Neural crest cell (in vitro differentiated cells): ENCODE measurements at regions not wholly inside any gene's neighbourhood (a gene's known extent, or its start where the extent isn't known, plus 50 kb on each side); places are given as distances from the start of the nearest gene placed in this dataset.

ENCODE experiments used
- DNase-seq: peaks from one replicate; pipeline ENCODE4 v3.0.0; 2021; ENCODE audit warnings: low read depth, mixed read lengths, low spot score
- H3K27ac Mint-ChIP-seq: one replicate; pipeline ENCODE4 v1.8.0; 2021; ENCODE audit warnings: mild to moderate bottlenecking, mixed read lengths; ENCODE audit not compliant: unreplicated experiment
- H3K27me3 Mint-ChIP-seq: 2 replicates; pipeline ENCODE4 v1.8.0; 2021; ENCODE audit warnings: low read depth, mild to moderate bottlenecking, mixed read lengths
- H3K36me3 Mint-ChIP-seq: 2 replicates; pipeline ENCODE4 v1.8.0; 2021; ENCODE audit warnings: low read depth, mild to moderate bottlenecking, mixed read lengths
- H3K4me1 Mint-ChIP-seq: 2 replicates; pipeline ENCODE4 v1.8.0; 2021; ENCODE audit warnings: mixed read lengths
- H3K4me3 Mint-ChIP-seq: one replicate; pipeline ENCODE4 v1.8.0; 2021; ENCODE audit warnings: mild to moderate bottlenecking, mixed read lengths
- H3K9me3 Mint-ChIP-seq: 2 replicates; pipeline ENCODE4 v1.8.0; 2021; ENCODE audit warnings: mixed read lengths
- CTCF ChIP-seq: fragments of 200-600 bp; sonication (generic); conservative IDR thresholded peaks from 2 replicates; pipeline ENCODE4 v1.5.0; 2021; ENCODE audit warnings: antibody characterized with exemption, mild to moderate bottlenecking

GRCh38 chr18:28781616-28782362 is 604.9 kb upstream of the CDH2 start:
- no peak for TF ChIP-seq CTCF
- no peak for DNase-seq
- Mint-ChIP-seq H3K4me1 (peaks cover 6% of the 10 kb centered on the region), H3K27me3 (no peaks in the 10 kb centered on the region), H3K36me3 (no peaks in the 10 kb centered on the region), H3K4me3 (no peak overlapping the region), H3K9me3 (peaks cover 2% of the 10 kb centered on the region), H3K27ac (peak overlapping the region; percentile 4)

- H3K4me1 Mint-ChIP-seq: peaks cover 6% of the 10 kb centered on the region
- no peak for DNase-seq
- H3K9me3 Mint-ChIP-seq: peaks cover 6% of the 10 kb centered on the region
- no peaks in the 10 kb centered on the region for H3K27me3 Mint-ChIP-seq
- no peak for TF ChIP-seq CTCF
- no peaks in the 10 kb centered on the region for H3K36me3 Mint-ChIP-seq
- H3K4me3 Mint-ChIP-seq: no peak overlapping the region
- no peak overlapping the region for H3K27ac Mint-ChIP-seq
Measured at GRCh38 chr18:28778706-28779105, 601.8 kb upstream of the CDH2 start.

GRCh38 chr18:28777756-28778155 is 600.8 kb upstream of the CDH2 start:
- no peak for TF ChIP-seq CTCF
- H3K27ac Mint-ChIP-seq: no peak overlapping the region
- H3K4me3 Mint-ChIP-seq: no peak overlapping the region
- H3K4me1 Mint-ChIP-seq: peaks cover 6% of the 10 kb centered on the region
- H3K9me3 Mint-ChIP-seq: peaks cover 6% of the 10 kb centered on the region
- no peaks in the 10 kb centered on the region for H3K27me3 Mint-ChIP-seq
- no peak for DNase-seq
- no peaks in the 10 kb centered on the region for H3K36me3 Mint-ChIP-seq

GRCh38 chr18:28771849-28772248 is 594.9 kb upstream of the CDH2 start:
- DNase-seq: no peak
- no peaks in the 10 kb centered on the region for H3K27me3 Mint-ChIP-seq
- H3K4me3 Mint-ChIP-seq: no peak overlapping the region
- H3K4me1 Mint-ChIP-seq: no peaks in the 10 kb centered on the region
- H3K27ac Mint-ChIP-seq: no peak overlapping the region
- H3K9me3 Mint-ChIP-seq: peaks cover 3% of the 10 kb centered on the region
- no peaks in the 10 kb centered on the region for H3K36me3 Mint-ChIP-seq
- no peak for TF ChIP-seq CTCF

GRCh38 chr18:28768791-28769768 is 592.1 kb upstream of the CDH2 start:
- H3K36me3 Mint-ChIP-seq: no peaks in the 10 kb centered on the region
- no peak overlapping the region for H3K4me3 Mint-ChIP-seq
- no peaks in the 10 kb centered on the region for H3K9me3 Mint-ChIP-seq
- no peak for DNase-seq
- no peak overlapping the region for H3K27ac Mint-ChIP-seq
- H3K27me3 Mint-ChIP-seq: no peaks in the 10 kb centered on the region
- peaks cover 4% of the 10 kb centered on the region for H3K4me1 Mint-ChIP-seq
- no peak for TF ChIP-seq CTCF
